GM18858 (cell line): ENCODE measurements at regions not wholly inside any gene's neighbourhood (a gene's known extent, or its start where the extent isn't known, plus 50 kb on each side); places are given as distances from the start of the nearest gene placed in this dataset.

Source experiments
- ATAC-seq: cut with Tn5 transposase; IDR thresholded peaks from one replicate; pipeline ENCODE4 v1.9.1; 2021; ENCODE audit not compliant: unreplicated experiment

DNA sequence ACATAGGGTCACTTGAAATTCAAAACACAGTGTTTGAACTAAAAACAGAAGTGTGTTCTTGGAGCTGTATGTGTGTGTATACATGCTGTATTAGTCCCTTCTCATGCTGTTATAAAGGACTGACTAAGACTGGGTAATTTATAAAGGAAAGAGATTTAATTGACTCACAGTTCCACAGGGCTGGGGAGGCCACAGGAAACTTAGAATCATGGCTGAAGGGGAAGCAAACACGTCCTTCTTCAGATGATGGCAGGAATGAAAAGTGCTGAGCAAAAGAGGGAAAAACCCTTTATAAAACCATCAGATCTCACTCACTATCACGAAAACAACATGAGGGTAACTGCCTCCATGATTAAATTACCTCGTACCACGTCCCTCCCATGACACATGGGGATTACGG lies 224.1 kb downstream of the BCAT1 start:
- no peak for ATAC-seq

DNA sequence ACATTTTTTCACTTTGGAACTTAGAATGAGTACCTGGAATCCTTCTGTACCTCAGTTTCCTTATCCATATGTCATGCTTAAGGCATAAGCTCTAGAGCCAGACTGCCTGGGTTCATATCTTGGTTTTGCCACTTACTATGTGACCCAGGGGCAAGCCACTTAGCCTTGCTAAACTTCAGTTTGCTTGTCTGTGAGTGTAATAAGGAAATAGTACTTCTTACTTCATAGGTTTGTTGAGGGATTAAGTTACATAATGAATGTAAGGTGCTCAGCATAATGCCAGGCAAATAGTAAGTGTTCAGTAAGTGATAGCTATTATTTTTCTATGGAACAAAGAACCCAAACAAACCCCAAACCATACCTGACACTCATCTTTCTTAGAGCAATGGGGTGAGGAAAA lies 225.1 kb downstream of the BCAT1 start:
- no peak for ATAC-seq

GRCh38 chr12:24721191-24721590 lies 227.7 kb downstream of the BCAT1 start:
- ATAC-seq = no peak

- ATAC-seq = peak; percentile 93
Measured at GRCh38 chr12:24719293-24719721, 229.6 kb downstream of the BCAT1 start.

GRCh38 chr12:24718617-24719016 lies 230.3 kb downstream of the BCAT1 start:
- no peak for ATAC-seq

DNA sequence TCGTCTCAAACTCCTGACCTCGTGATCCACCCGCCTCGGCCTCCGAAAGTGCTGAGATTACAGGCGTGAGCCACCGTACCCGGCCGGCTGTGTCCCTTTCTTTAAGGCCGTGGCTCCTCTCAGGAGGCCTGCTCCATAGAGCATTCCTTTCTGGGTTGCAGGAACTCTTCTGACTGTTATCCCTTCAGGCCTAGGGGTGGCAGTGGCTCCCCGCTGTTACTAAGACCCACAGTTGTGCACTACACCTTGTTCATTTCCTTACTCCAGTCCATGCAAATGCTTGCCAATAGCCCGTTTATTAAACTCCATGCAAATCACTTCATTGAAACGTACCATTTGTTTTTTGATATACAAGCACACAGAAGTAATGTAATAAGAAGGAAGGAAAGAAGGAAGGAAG lies 234.7 kb downstream of the BCAT1 start:
- ATAC-seq = no peak

GRCh38 chr12:24711056-24712008 lies 237.6 kb downstream of the BCAT1 start:
- ATAC-seq = no peak

DNA sequence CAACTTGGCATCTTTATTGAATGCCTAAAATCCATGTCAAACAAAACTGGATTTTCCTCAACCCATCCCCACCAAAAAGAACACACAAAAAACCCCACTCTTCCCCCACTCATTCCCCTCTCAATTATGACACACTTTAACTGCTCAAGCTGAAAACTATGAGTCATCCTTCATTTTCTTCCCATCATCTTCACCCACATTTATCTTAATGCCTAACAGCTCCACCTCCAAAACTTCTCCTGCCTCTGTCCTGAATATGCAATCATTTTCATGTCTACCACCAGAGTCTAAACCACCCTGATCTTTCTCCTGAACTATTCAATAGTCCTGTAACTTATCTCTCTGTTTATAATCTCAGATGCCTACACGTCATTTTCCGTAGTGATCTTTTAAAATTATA lies 239.7 kb downstream of the BCAT1 start:
- ATAC-seq = no peak

- ATAC-seq = no peak
Measured at GRCh38 chr12:24708718-24709117, 240.2 kb downstream of the BCAT1 start.

DNA sequence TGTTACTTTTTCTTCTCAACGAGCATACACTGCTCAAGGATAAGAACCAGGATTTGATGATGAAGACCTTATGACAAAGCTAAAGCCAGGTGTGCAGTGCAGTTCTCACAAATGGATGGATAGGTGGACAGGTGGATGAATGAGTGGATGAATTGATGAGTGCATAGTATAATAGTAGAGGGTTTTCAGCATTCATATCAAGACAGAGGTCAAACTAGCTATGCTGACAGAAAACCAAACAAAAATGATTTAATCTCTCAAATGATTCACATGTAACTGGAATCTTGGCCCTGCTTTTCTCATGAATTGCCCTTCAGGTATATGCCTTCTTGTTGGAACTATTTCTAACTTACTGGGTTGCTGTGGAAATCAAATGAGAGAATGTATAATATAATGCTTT lies 240.9 kb downstream of the BCAT1 start:
- no peak for ATAC-seq

GRCh38 chr12:24707334-24707733 lies 241.6 kb downstream of the BCAT1 start:
- ATAC-seq = no peak

GRCh38 chr12:24705741-24706358 lies 243.1 kb downstream of the BCAT1 start:
- ATAC-seq = peak; percentile 99

GRCh38 chr12:24705216-24705615 lies 243.7 kb downstream of the BCAT1 start:
- ATAC-seq = no peak

DNA sequence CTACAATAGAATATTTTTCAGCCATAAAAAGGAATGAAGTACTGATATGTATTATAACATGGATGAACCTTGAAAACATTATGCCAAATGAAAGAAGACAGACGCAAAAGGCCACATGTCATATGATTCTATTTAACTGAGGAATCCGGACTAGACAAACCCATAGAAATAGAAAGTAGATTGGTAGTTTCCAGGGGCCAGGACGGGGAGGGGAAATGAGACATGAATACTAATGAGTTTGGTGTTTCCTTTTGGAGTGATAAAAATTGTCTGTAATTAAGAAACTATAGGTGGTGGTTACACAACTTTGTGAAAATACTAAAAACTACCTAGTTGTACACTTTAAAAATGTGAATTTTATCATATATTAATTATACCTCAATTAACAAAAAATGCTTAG lies 247.6 kb downstream of the BCAT1 start:
- ATAC-seq = no peak

DNA sequence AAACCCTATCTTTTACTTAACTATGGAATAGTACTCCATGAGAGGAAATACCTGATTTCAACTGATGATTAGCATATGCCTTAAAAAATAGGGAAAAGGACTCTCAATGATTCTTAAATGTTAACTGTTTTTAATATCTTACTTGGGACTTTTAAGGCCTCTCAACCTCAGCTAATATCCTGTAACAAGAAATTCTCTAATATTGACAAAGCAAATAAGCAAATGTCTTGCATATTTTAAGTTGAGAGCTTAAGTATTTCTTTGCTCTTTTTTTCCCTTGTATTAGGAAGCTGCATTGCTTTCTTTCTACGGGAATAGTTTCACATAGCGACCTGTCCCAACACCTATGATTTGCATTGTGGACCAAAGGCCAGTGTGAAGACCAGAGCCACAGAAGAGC lies 249.9 kb downstream of the BCAT1 start:
- ATAC-seq = no peak

GRCh38 chr12:24697769-24698168 lies 251.1 kb downstream of the BCAT1 start:
- ATAC-seq = no peak

DNA sequence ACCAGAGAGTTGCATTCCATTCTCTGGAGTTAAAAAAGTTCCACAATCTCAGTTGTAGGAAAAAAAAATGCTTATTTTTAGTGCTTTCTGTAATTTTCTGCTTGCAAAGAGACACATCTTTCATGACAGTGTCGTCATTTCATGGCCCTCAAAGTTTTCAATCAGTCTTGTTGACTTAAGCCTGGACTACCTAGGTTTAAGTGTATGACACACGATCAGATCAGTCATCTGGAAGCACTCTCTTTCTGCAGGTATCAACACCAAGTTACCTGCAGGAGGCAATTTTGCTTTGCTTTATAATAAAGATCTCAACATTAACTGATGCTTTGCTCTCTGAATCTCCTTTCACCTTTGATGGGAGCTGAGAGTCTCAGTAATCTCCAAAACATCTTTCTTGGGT lies 251.6 kb downstream of the BCAT1 start:
- ATAC-seq = no peak

DNA sequence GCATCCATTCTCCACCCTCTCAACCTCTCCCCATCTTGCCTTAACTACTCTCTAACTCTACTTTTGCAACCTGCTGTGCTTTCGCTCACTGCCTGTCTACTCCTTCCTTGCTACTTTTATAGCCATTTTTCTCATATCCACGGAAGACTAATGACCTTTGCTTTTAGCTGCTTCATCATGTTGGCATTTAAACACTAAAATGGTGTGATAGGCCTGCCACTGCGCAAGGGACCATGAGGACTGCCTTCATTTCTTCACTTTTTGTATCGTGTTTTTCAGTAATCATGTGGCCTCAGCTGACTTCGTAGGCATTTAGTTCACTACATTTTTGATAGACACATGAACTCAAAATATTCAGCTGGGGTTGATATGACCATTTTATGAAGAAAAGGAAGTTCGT lies 252.1 kb downstream of the BCAT1 start:
- no peak for ATAC-seq

DNA sequence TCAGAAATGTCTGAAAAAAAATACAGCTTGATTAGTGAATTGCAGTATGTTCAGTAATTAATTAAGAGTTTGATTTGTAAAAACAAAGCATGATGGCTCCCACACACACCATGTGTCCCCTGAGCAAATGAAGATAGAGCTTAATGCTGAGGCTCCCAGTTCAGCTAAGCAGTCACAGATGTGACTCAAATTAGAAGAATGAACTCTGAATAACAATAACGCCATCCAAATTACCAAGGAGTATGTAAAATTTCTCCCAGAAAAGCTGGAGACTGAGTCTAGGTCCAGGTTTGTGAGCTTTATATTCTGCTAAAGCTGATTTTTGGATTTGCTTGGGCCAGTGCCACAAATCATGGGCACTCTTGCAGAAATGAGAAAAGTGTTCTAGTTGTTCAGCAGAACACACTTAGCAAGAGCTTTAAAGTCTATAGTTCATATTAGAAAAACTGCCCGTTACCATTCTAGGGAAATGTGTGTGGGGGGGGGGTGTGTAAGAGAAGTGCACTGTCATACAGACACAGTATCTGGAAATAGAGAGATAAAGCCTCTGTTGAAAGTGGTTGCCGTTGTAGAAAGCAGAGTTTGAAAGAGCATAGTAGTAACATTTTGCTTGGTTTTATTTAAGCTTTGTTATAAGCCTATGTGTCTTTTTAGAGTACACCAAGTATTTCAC lies 253.1 kb downstream of the BCAT1 start:
- ATAC-seq = no peak

GRCh38 chr12:24695103-24695502 lies 253.8 kb downstream of the BCAT1 start:
- ATAC-seq = no peak

GRCh38 chr12:24688601-24689000 lies 260.3 kb downstream of the BCAT1 start:
- no peak for ATAC-seq

GRCh38 chr12:24681570-24681969 lies 267.3 kb downstream of the BCAT1 start:
- ATAC-seq = no peak
